GM12864 (cell line): ENCODE measurements at regions not wholly inside any gene's neighbourhood (a gene's known extent, or its start where the extent isn't known, plus 50 kb on each side); places are given as distances from the start of the nearest gene placed in this dataset.

ENCODE experiments used
- DNase-seq: peaks from one replicate; pipeline ENCODE4 v3.0.0-alpha.2; 2011; ENCODE audit warnings: low read depth
- H3K4me3 ChIP-seq: 2 replicates; pipeline ENCODE4 v1.5.1; 2011; ENCODE audit warnings: mild to moderate bottlenecking, low read depth, low read length, control low read depth
- CTCF ChIP-seq: IDR thresholded peaks from 2 replicates; pipeline ENCODE4 v1.5.1; 2011; ENCODE audit warnings: low read depth, mild to moderate bottlenecking, moderate library complexity, low read length, control low read depth, inconsistent platforms; ENCODE audit errors: missing control alignments

- no peak for TF ChIP-seq CTCF
- H3K4me3 ChIP-seq, result no peak overlapping the region
- DNase-seq, result no peak
These were observed 99.0 kb downstream of the CEBPB start for GRCh38 chr20:50289581-50289980.

- TF ChIP-seq CTCF, result no peak
- DNase-seq, result no peak
- no peak overlapping the region for H3K4me3 ChIP-seq
These were observed 99.5 kb downstream of the CEBPB start for GRCh38 chr20:50290112-50290511.

GRCh38 chr20:50290808-50291207, 100.2 kb downstream of the CEBPB start:
- no peak overlapping the region for H3K4me3 ChIP-seq
- TF ChIP-seq CTCF, result no peak
- no peak for DNase-seq

GRCh38 chr20:50291254-50292078, 100.8 kb downstream of the CEBPB start:
- DNase-seq, result no peak
- H3K4me3 ChIP-seq, result no peak overlapping the region
- TF ChIP-seq CTCF, result no peak

- no peak for DNase-seq
- TF ChIP-seq CTCF, result no peak
- H3K4me3 ChIP-seq, result no peak overlapping the region
These were observed 101.5 kb downstream of the CEBPB start for GRCh38 chr20:50292079-50292590.

- H3K4me3 ChIP-seq, result no peak overlapping the region
- DNase-seq, result no peak
These were observed 102.1 kb downstream of the CEBPB start for GRCh38 chr20:50292591-50293283.

More at GRCh38 chr20:50292591-50293283, 102.1 kb downstream of the CEBPB start:
- TF ChIP-seq CTCF, result no peak
